Activated CD4-positive, alpha-beta T cell treated with anti-CD3 and anti-CD28 coated beads for 4 hours (primary cell): ENCODE measurements at regions not wholly inside any gene's neighbourhood (a gene's known extent, or its start where the extent isn't known, plus 50 kb on each side); places are given as distances from the start of the nearest gene placed in this dataset.

Source experiments
- DNase-seq, 2 donors: peaks; one replicate each; pipeline ENCODE4 v3.0.0-alpha.2; 2020

- DNase-seq = no peak
Observed at GRCh38 chr10:78349165-78349516, 315.5 kb downstream of the RPS24 start.

- no peak for DNase-seq
Observed at GRCh38 chr10:78349911-78350663, 316.4 kb downstream of the RPS24 start.

GRCh38 chr10:78351283-78351682 is 317.6 kb downstream of the RPS24 start:
- no peak for DNase-seq

GRCh38 chr10:78351809-78352208 is 318.1 kb downstream of the RPS24 start:
- no peak for DNase-seq

- DNase-seq = no peak
Observed at GRCh38 chr10:78353636-78354035, 320.0 kb downstream of the RPS24 start.

GRCh38 chr10:78354101-78354500 is 320.4 kb downstream of the RPS24 start:
- no peak for DNase-seq

- DNase-seq = no peak
Observed at GRCh38 chr10:78356291-78356900, 322.7 kb downstream of the RPS24 start.

- no peak for DNase-seq
Observed at GRCh38 chr10:78357141-78358063, 323.7 kb downstream of the RPS24 start.

- no peak for DNase-seq
Observed at GRCh38 chr10:78358351-78358750, 324.7 kb downstream of the RPS24 start.

- no peak for DNase-seq
Observed at GRCh38 chr10:78358982-78359381, 325.3 kb downstream of the RPS24 start.

- DNase-seq = no peak
Observed at GRCh38 chr10:78359640-78360091, 326.0 kb downstream of the RPS24 start.

- DNase-seq = no peak
Observed at GRCh38 chr10:78360284-78360683, 326.6 kb downstream of the RPS24 start.

GRCh38 chr10:78361031-78361430 is 327.4 kb downstream of the RPS24 start:
- DNase-seq = no peak

- DNase-seq = no peak
Observed at GRCh38 chr10:78362406-78363022, 328.9 kb downstream of the RPS24 start.

GRCh38 chr10:78363190-78363589 is 329.5 kb downstream of the RPS24 start:
- DNase-seq = no peak

GRCh38 chr10:78365694-78366093 is 332.0 kb downstream of the RPS24 start:
- DNase-seq = no peak

- no peak for DNase-seq
Observed at GRCh38 chr10:78366663-78367411, 333.2 kb downstream of the RPS24 start.

GRCh38 chr10:78367751-78368150 is 334.1 kb downstream of the RPS24 start:
- DNase-seq = no peak

- no peak for DNase-seq
Observed at GRCh38 chr10:78371136-78371535, 337.5 kb downstream of the RPS24 start.

GRCh38 chr10:78372806-78373205 is 339.1 kb downstream of the RPS24 start:
- no peak for DNase-seq

GRCh38 chr10:78374331-78375028 is 340.8 kb downstream of the RPS24 start:
- no peak for DNase-seq
